K562 (cell line): ENCODE measurements at regions not wholly inside any gene's neighbourhood (a gene's known extent, or its start where the extent isn't known, plus 50 kb on each side); places are given as distances from the start of the nearest gene placed in this dataset.

Experiments
- ATAC-seq: fragments of 200-7000 bp; cut with Tn5 transposase; 3 replicates; pipeline ENCODE4 v1.9.1; 2020; ENCODE audit warnings: moderate library complexity
- BruUV-seq: library from RNA; stranded (reverse); fragments of 400-500 nt; replicated peaks from 2 replicates; lab custom pipeline; 2021; lab: Mats Ljungman, UMichigan
- CTCF ChIA-PET: fragments of 300-600 bp; formaldehyde crosslinking; extraction: SDS; loops from one replicate; lab custom pipeline; 2021; ENCODE audit warnings: low intra/inter-chr PET ratio; lab: Yijun Ruan, JAX
- POLR2A ChIA-PET: fragments of 300-600, 350-650 bp; sonication (Branson Sonifier 250); formaldehyde crosslinking; extraction: SDS; loops from one replicate; lab custom pipeline; 2021; ENCODE audit warnings: antibody characterized with exemption, inconsistent platforms; lab: Yijun Ruan, JAX
- DNase-seq, 4 experiments: peaks; one replicate each; pipeline versions ENCODE4 v3.0.0 to v3.0.0-alpha.2; 2011 to 2018; ENCODE audit warnings: low spot score in 3 of 4, mixed read lengths in 3 of 4; ENCODE audit errors: extremely low read depth in 1 of 4
- FAIRE-seq: peaks from 2 replicates; lab custom pipeline; 2011; peaks lifted over from hg19 to GRCh38; lab: Jason Lieb, UNC
- H2AFZ ChIP-seq: 2 replicates; pipeline ENCODE4 v1.6.0; 2011; ENCODE audit warnings: low read depth, low read length, control low read depth, inconsistent platforms
- H3K27ac ChIP-seq: fragments of 200-600 bp; 3 replicates; pipeline ENCODE4 v1.8.0; 2011; ENCODE audit warnings: low read depth, mild to moderate bottlenecking, control low read depth, inconsistent platforms, low read length, moderate library complexity, mixed read lengths; ENCODE audit errors: extremely low read depth
- H3K27me3 ChIP-seq, 2 experiments: fragments of 300-600 bp in 1 of 2; 2 replicates in 1 of 2; 3 replicates in 1 of 2; pipeline versions ENCODE4 v1.6.0 to v1.8.0; 2011; ENCODE audit warnings: inconsistent platforms in 2 of 2, low read length in 2 of 2, mild to moderate bottlenecking in 1 of 2, mixed read lengths in 1 of 2, moderate library complexity in 1 of 2; ENCODE audit not compliant: control insufficient read depth in 2 of 2, insufficient read depth in 2 of 2
- H3K36me3 ChIP-seq: fragments of 300-600 bp; 3 replicates; pipeline ENCODE4 v1.8.0; 2011; ENCODE audit warnings: mild to moderate bottlenecking, low read length, inconsistent platforms; ENCODE audit not compliant: control insufficient read depth, insufficient read depth
- H3K4me1 ChIP-seq, 2 experiments: fragments of 200-600 bp in 1 of 2; replicated peaks in 1 of 2; 2 replicates in 1 of 2; 3 replicates in 1 of 2; pipeline versions ENCODE4 v1.5.1 to v1.8.0; 2011; ENCODE audit warnings: inconsistent platforms in 2 of 2, low read length in 2 of 2, mild to moderate bottlenecking in 1 of 2, mixed read lengths in 1 of 2, moderate library complexity in 1 of 2; ENCODE audit not compliant: control insufficient read depth in 2 of 2, insufficient read depth in 2 of 2
- H3K4me2 ChIP-seq: 2 replicates; pipeline ENCODE4 v1.6.1; 2011; ENCODE audit warnings: low read length, control low read depth, inconsistent platforms, mixed read lengths; ENCODE audit not compliant: insufficient read depth
- H3K4me3 ChIP-seq: fragments of 200-600 bp; sonication (generic), shearing (Covaris generic); 2 replicates; pipeline ENCODE4 v1.5.1; 2016; ENCODE audit warnings: control low read depth, inconsistent platforms
- H3K79me2 ChIP-seq: fragments of 200-600 bp; 3 replicates; pipeline ENCODE4 v1.8.0; 2011; ENCODE audit warnings: low read length, inconsistent platforms; ENCODE audit not compliant: control insufficient read depth, insufficient read depth
- H3K9ac ChIP-seq, 2 experiments: 2 replicates each; pipeline versions ENCODE4 v1.6.0 to v1.6.1; 2011; ENCODE audit warnings: low read depth in 2 of 2, low read length in 2 of 2, control low read depth in 1 of 2, inconsistent platforms in 1 of 2, mild to moderate bottlenecking in 1 of 2, mixed read lengths in 1 of 2; ENCODE audit not compliant: insufficient read depth in 1 of 2
- H3K9me1 ChIP-seq: one replicate; pipeline ENCODE4 v1.6.0; 2011; ENCODE audit warnings: inconsistent platforms, mild to moderate bottlenecking, low read length, moderate library complexity; ENCODE audit not compliant: control insufficient read depth, insufficient read depth
- H3K9me3 ChIP-seq: replicated peaks from 2 replicates; pipeline ENCODE4 v1.5.1; 2011; ENCODE audit warnings: low read depth, low read length, inconsistent platforms; ENCODE audit not compliant: control insufficient read depth, insufficient read depth
- H4K20me1 ChIP-seq: replicated peaks from 2 replicates; pipeline ENCODE4 v1.6.1; 2011; ENCODE audit warnings: low read length, inconsistent platforms, mixed read lengths; ENCODE audit not compliant: control insufficient read depth, insufficient read depth
- ATF7 ChIP-seq: fragments of 450-650 bp; IDR thresholded peaks from 2 replicates; pipeline ENCODE4 v1.7.1; 2014; ENCODE audit warnings: mild to moderate bottlenecking, moderate library complexity
- CBX5 ChIP-seq: IDR thresholded peaks from 2 replicates; pipeline ENCODE4 v1.6.1; 2014; ENCODE audit warnings: low read depth, borderline replicate concordance
- CEBPG ChIP-seq, 3 experiments: fragments of 200-800 bp in 1 of 3; sonication (Bioruptor generic) in 1 of 3; sonication (generic) in 1 of 3; formaldehyde crosslinking in 1 of 3; IDR thresholded peaks in 2 of 3; conservative IDR thresholded peaks in 1 of 3; 2 replicates each; pipeline versions ENCODE4 v1.6.1 to v1.8.0; 2016 to 2022; ENCODE audit warnings: missing compliant biosample characterization in 2 of 3, missing genetic modification characterization in 2 of 3, mild to moderate bottlenecking in 1 of 3, missing genetic modification reagents in 1 of 3
- CHD1 ChIP-seq: fragments of 200-600 bp; sonication (generic); IDR thresholded peaks from one replicate; pipeline ENCODE4 v1.6.1; 2012; ENCODE audit warnings: mild to moderate bottlenecking, moderate library complexity, low read length, inconsistent platforms
- EGR1 ChIP-seq: fragments of 450-650 bp; conservative IDR thresholded peaks from 2 replicates; pipeline ENCODE4 v1.6.1; 2017; ENCODE audit warnings: mild to moderate bottlenecking
- FOXM1 ChIP-seq, 2 experiments: fragments of 450-650 bp in 1 of 2; sonication (generic) in 1 of 2; formaldehyde crosslinking in 1 of 2; IDR thresholded peaks; 2 replicates each; pipeline versions ENCODE4 v1.6.1 to v1.9.0; 2017 to 2022; ENCODE audit warnings: low read depth in 2 of 2, mild to moderate bottlenecking in 2 of 2, missing genetic modification reagents in 1 of 2, moderate library complexity in 1 of 2
- HDAC2 ChIP-seq: fragments of 450-650 bp; IDR thresholded peaks from 2 replicates; pipeline ENCODE4 v1.6.1; 2016; ENCODE audit warnings: mild to moderate bottlenecking
- HLTF ChIP-seq: fragments of 450-650 bp; IDR thresholded peaks from 2 replicates; pipeline ENCODE4 v1.6.1; 2016
- MTA1 ChIP-seq: fragments of 450-650 bp; IDR thresholded peaks from 2 replicates; pipeline ENCODE4 v1.6.1; 2017; ENCODE audit warnings: borderline replicate concordance
- NR1H2 ChIP-seq: sonication (generic); formaldehyde crosslinking; IDR thresholded peaks from 2 replicates; pipeline ENCODE4 v1.4.0; 2020; ENCODE audit warnings: mild to moderate bottlenecking, missing genetic modification reagents
- SMC3 ChIP-seq: conservative IDR thresholded peaks from 2 replicates; pipeline ENCODE4 v1.6.1; 2011; ENCODE audit warnings: low read depth, low read length, improper control_type of control experiment; ENCODE audit not compliant: insufficient read depth
- XRCC5 ChIP-seq: fragments of 200-400 bp; formaldehyde crosslinking; IDR thresholded peaks from 2 replicates; pipeline ENCODE4 v1.6.1; 2017; ENCODE audit warnings: low read depth, mild to moderate bottlenecking, low read length
- ZNF583 ChIP-seq: fragments of 250-450 bp; sonication (Bioruptor Pico); IDR thresholded peaks from 2 replicates; pipeline ENCODE4 v1.4.0; 2020
- ZNF830 ChIP-seq: fragments of 250-450 bp; sonication (Bioruptor Pico); IDR thresholded peaks from 2 replicates; pipeline ENCODE4 v1.5.0; 2021; ENCODE audit warnings: mild to moderate bottlenecking
- WGBS: fragments of 100-300 bp; shearing (Covaris generic); methylation state at CpG from one replicate; pipeline ENCODE4 v1.1.6; 2016; ENCODE audit warnings: low coverage, mixed read lengths; ENCODE audit not compliant: insufficient coverage; ENCODE audit errors: missing lambda C conversion rate; 5-methylcytosine and 5-hydroxymethylcytosine counted together
- in situ Hi-C: fragments of 300-500 bp; cut with MboI; formaldehyde crosslinking; loops from 4 replicates; pipeline ENCODE4 v1.15.0; 2018; ENCODE audit warnings: inconsistent platforms, mixed read lengths
- intact Hi-C: fragments of 100-400 bp; cut with micrococcal nuclease; formaldehyde crosslinking; loops from 2 replicates; pipeline ENCODE4 v1.14.2; 2022

- intact Hi-C loops = no loop called here
- H2AFZ ChIP-seq = no peak overlapping the region
- H3K27me3 ChIP-seq = peaks cover 0 to 3% of the 10 kb centered on the region in 2 experiments; a peak in 1 of 5 replicates
- H3K79me2 ChIP-seq = no peaks in the 10 kb centered on the region
- ChIA-PET CTCF (no interaction called here), POLR2A (no interaction called here)
- no peaks in the 10 kb centered on the region for H3K9me1 ChIP-seq
- BruUV-seq = no TSS peak
- no peaks in the 10 kb centered on the region for H3K4me1 ChIP-seq
- no peaks in the 10 kb centered on the region for H3K9me3 ChIP-seq
- no peaks in the 10 kb centered on the region for H3K36me3 ChIP-seq
- ATAC-seq (no peak), FAIRE-seq (no peak), DNase-seq (no peak)
- WGBS = 0% methylated on average over 8 of the region's 8 CpGs
- H3K4me3 ChIP-seq = no peak overlapping the region
- no peak overlapping the region for H3K9ac ChIP-seq
- in situ Hi-C loops = no loop called here
- no peak overlapping the region for H3K27ac ChIP-seq
- TF ChIP-seq CHD1 (no peak), MTA1 (no peak), FOXM1 (IDR thresholded peaks at IDR 0.05; ENCODE audit: low read depth) (no peak), FOXM1 (CRISPR knock-in tag; IDR thresholded peaks at IDR 0.05; ENCODE audit: low read depth) (no peak), EGR1 (no peak), NR1H2 (CRISPR knock-in tag) (no peak), ZNF830 (no peak), ATF7 (no peak), ZNF583 (CRISPR knock-in tag) (no peak), HLTF (no peak), CBX5 (no peak), XRCC5 (no peak), SMC3 (no peak), CEBPG (CRISPR knock-in tag; IDR thresholded peaks at IDR 0.05) (no peak), CEBPG (tag; conservative IDR thresholded peaks at IDR 0.05 in 1 of 2, IDR thresholded peaks at IDR 0.05 in 1 of 2) (no peak), HDAC2 (no peak)
- H4K20me1 ChIP-seq = no peaks in the 10 kb centered on the region
- H3K4me2 ChIP-seq = no peak overlapping the region
Observed at GRCh38 chr16:17632667-17633066, 161.9 kb upstream of the XYLT1 start.
